ENCODE measurements at regions not wholly inside any gene's neighbourhood (a gene's known extent, or its start where the extent isn't known, plus 50 kb on each side); places are given as distances from the start of the nearest gene placed in this dataset.
A peak's percentile ranks its signal among the peaks of the same experiment; 100 is the strongest.

- H3K9me3 ChIP-seq (replicated peaks in 1 of 2; ENCODE audit: control insufficient read depth in 1 of 2, insufficient read depth in 1 of 2, low read length in 2 of 2) = no peaks in the 10 kb centered on the region
- Mint-ChIP-seq H3K27ac (no peak overlapping the region), H3K4me3 (no peak overlapping the region), H3K9me3 (peaks cover 5 to 13% (median 11%) of the 10 kb centered on the region in 7 donors), H3K36me3 (no peaks in the 10 kb centered on the region), H3K27me3 (ENCODE audit: low read depth in 3 of 3) (peaks cover 0 to 4% (median 2%) of the 10 kb centered on the region in 3 donors), H3K4me1 (peaks cover 8% of the 10 kb centered on the region)
- no peak overlapping the region for H3K4me2 ChIP-seq (replicated peaks; ENCODE audit: extremely low read depth, low read length, poor library complexity, severe bottlenecking)
- 83% methylated on average over 1 of the region's 5 CpGs for WGBS (ENCODE audit: insufficient coverage)
- DNase-seq = no peak
- H3K79me2 ChIP-seq (ENCODE audit: insufficient read depth, low read length) = no peaks in the 10 kb centered on the region
- H2AFZ ChIP-seq (ENCODE audit: insufficient read depth, low read depth, low read length, poor library complexity, severe bottlenecking) = no peak overlapping the region
- H3K4me1 ChIP-seq (ENCODE audit: control insufficient read depth in 1 of 2, insufficient read depth in 2 of 2, low read length in 2 of 2) = peaks cover 0 to 7% of the 10 kb centered on the region in 2 donors
- intact Hi-C loops (cut with micrococcal nuclease) = no loop called here
- no peaks in the 10 kb centered on the region for H3K36me3 ChIP-seq (replicated peaks in 1 of 2; ENCODE audit: control insufficient read depth in 1 of 2, insufficient read depth in 2 of 2, low read length in 2 of 2)
- TF ChIP-seq CTCF (IDR thresholded peaks at IDR 0.05) = no peak
- no peak overlapping the region for H3K9ac ChIP-seq (ENCODE audit: insufficient read depth, low read length, poor library complexity, severe bottlenecking)
- no peaks in the 10 kb centered on the region for H3K27me3 ChIP-seq (ENCODE audit: control insufficient read depth in 2 of 2, insufficient read depth in 2 of 2, low read length in 2 of 2)
- H4K20me1 ChIP-seq (ENCODE audit: insufficient read depth, low read length) = no peaks in the 10 kb centered on the region
- H3K27ac ChIP-seq (ENCODE audit: low read depth in 1 of 2, low read length in 2 of 2) = no peak overlapping the region
- no peak overlapping the region for H3K4me3 ChIP-seq (replicated peaks in 1 of 3; ENCODE audit: low read depth in 2 of 3, low read length in 3 of 3)
These were observed 104.6 kb upstream of the RUNX1 start for GRCh38 chr21:35153671-35154070.

DNA sequence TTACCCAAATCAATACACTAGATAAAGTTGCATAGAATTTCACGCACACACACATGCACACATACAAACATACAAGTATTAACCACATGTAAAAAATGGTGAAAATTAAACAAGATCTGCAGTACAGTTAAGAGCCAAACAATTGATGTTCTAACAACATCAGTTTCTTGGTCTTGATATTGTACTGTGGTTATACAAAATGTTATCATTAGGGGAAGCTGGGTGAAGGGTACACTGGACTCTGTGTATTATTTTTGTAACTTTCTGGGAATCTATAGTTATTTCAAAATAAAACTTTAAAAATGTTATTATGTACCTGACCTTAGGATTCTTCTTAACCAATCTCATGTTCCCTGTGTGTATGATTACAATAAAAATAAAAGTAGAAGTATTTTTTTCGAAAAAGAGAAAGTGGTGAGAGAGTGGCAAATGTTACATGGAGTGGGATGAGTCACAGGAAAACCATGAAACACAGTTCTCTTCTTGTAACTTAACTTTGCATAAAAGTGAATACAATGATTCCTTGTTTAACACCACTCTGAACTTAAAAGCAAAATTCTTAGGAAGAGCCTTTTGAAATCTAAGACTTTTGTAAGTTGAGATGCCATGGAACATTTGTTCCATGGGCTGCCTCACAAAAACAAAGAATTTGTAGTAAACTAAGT, 101.6 kb upstream of the RUNX1 start:
- Histone ChIP-seq H3K79me2 (ENCODE audit: insufficient read depth, low read length) (no peaks in the 10 kb centered on the region), H4K20me1 (ENCODE audit: insufficient read depth, low read length) (no peaks in the 10 kb centered on the region), H2AFZ (ENCODE audit: insufficient read depth, low read depth, low read length, poor library complexity, severe bottlenecking) (no peak overlapping the region), H3K9ac (ENCODE audit: insufficient read depth, low read length, poor library complexity, severe bottlenecking) (no peak overlapping the region), H3K4me2 (replicated peaks; ENCODE audit: extremely low read depth, low read length, poor library complexity, severe bottlenecking) (no peak overlapping the region), H3K36me3 (replicated peaks in 1 of 2; ENCODE audit: control insufficient read depth in 1 of 2, insufficient read depth in 2 of 2, low read length in 2 of 2) (no peaks in the 10 kb centered on the region), H3K27me3 (ENCODE audit: control insufficient read depth in 2 of 2, insufficient read depth in 2 of 2, low read length in 2 of 2) (no peaks in the 10 kb centered on the region), H3K27ac (ENCODE audit: low read depth in 1 of 2, low read length in 2 of 2) (no peak overlapping the region), H3K4me3 (replicated peaks in 1 of 3; ENCODE audit: low read depth in 2 of 3, low read length in 3 of 3) (no peak overlapping the region), H3K9me3 (replicated peaks in 1 of 2; ENCODE audit: control insufficient read depth in 1 of 2, insufficient read depth in 1 of 2, low read length in 2 of 2) (no peaks in the 10 kb centered on the region), H3K4me1 (ENCODE audit: control insufficient read depth in 1 of 2, insufficient read depth in 2 of 2, low read length in 2 of 2) (peaks cover 0 to 7% of the 10 kb centered on the region in 2 donors)
- Mint-ChIP-seq H3K36me3 (no peaks in the 10 kb centered on the region), H3K9me3 (peaks cover 0 to 9% (median under 1%) of the 10 kb centered on the region in 7 donors), H3K4me3 (no peak overlapping the region), H3K4me1 (peaks cover 10% of the 10 kb centered on the region), H3K27me3 (ENCODE audit: low read depth in 3 of 3) (peaks cover 2 to 4% (median 3%) of the 10 kb centered on the region in 3 donors), H3K27ac (no peak overlapping the region)
- intact Hi-C loops (cut with micrococcal nuclease) = no loop called here
- no peak for TF ChIP-seq CTCF (IDR thresholded peaks at IDR 0.05)
- no CpG with 5 or more reads among the region's 2 CpGs for WGBS (ENCODE audit: insufficient coverage)
- DNase-seq = peak in 2 of 3 donors; percentile 2 to 5

Measured in CD14-positive monocyte (primary cell).